Caco-2 (cell line): ENCODE measurements at regions not wholly inside any gene's neighbourhood (a gene's known extent, or its start where the extent isn't known, plus 50 kb on each side); places are given as distances from the start of the nearest gene placed in this dataset.

Experiments
- BruUV-seq: library from RNA; stranded (reverse); fragments of 400-500 nt; replicated peaks from 2 replicates; lab custom pipeline; 2021; lab: Mats Ljungman, UMichigan
- CTCF ChIA-PET: fragments of 300-600 bp; sonication (Branson Sonifier 250); formaldehyde crosslinking; loops from one replicate; lab custom pipeline; 2022; ENCODE audit warnings: antibody characterized with exemption; lab: Charles Lee
- POLR2A ChIA-PET: fragments of 300-600 bp; sonication (Branson Sonifier 250); formaldehyde crosslinking; loops from one replicate; lab custom pipeline; 2022; ENCODE audit warnings: antibody characterized with exemption; lab: Charles Lee
- DNase-seq, 2 experiments: peaks; one replicate each; pipeline versions ENCODE4 v3.0.0 to v3.0.0-alpha.2; 2020 to 2022
- H3K27me3 ChIP-seq: replicated peaks from 2 replicates; pipeline ENCODE4 v1.6.0; 2011; ENCODE audit warnings: low read length; ENCODE audit not compliant: control insufficient read depth, insufficient read depth
- H3K36me3 ChIP-seq: 2 replicates; pipeline ENCODE4 v1.5.1; 2011; ENCODE audit warnings: low read length; ENCODE audit not compliant: control insufficient read depth, insufficient read depth
- H3K4me1 ChIP-seq: fragments of 250-450 bp; sonication (Bioruptor Pico); 2 replicates; pipeline ENCODE4 v1.5.1; 2020; ENCODE audit warnings: mild to moderate bottlenecking
- H3K4me3 ChIP-seq: 2 replicates; pipeline ENCODE4 v1.5.1; 2011; ENCODE audit warnings: low read depth, mild to moderate bottlenecking, control low read depth, low read length
- H3K9me3 ChIP-seq: fragments of 250-450 bp; sonication (Bioruptor Pico); 2 replicates; pipeline ENCODE4 v1.5.1; 2020; ENCODE audit warnings: mild to moderate bottlenecking, moderate library complexity
- H3K27ac Mint-ChIP-seq: one replicate; pipeline ENCODE4 v1.8.0; 2022; ENCODE audit warnings: mixed read lengths; ENCODE audit not compliant: unreplicated experiment
- H3K27me3 Mint-ChIP-seq: one replicate; pipeline ENCODE4 v1.8.0; 2022; ENCODE audit warnings: mixed read lengths; ENCODE audit not compliant: insufficient read depth, unreplicated experiment
- H3K36me3 Mint-ChIP-seq: one replicate; pipeline ENCODE4 v1.8.0; 2022; ENCODE audit warnings: mild to moderate bottlenecking, mixed read lengths; ENCODE audit not compliant: insufficient read depth, unreplicated experiment
- H3K4me1 Mint-ChIP-seq: one replicate; pipeline ENCODE4 v1.8.0; 2022; ENCODE audit warnings: low read depth, mixed read lengths; ENCODE audit not compliant: unreplicated experiment
- H3K4me3 Mint-ChIP-seq: one replicate; pipeline ENCODE4 v1.8.0; 2022; ENCODE audit warnings: mild to moderate bottlenecking, moderate library complexity, mixed read lengths; ENCODE audit not compliant: unreplicated experiment
- H3K9me3 Mint-ChIP-seq: one replicate; pipeline ENCODE4 v1.8.0; 2022; ENCODE audit warnings: mixed read lengths; ENCODE audit not compliant: unreplicated experiment
- CTCF ChIP-seq, 2 experiments: fragments of 200-600 bp in 1 of 2; IDR thresholded peaks; 1 replicate in 1 of 2; 2 replicates in 1 of 2; pipeline versions ENCODE4 v1.5.1 to v1.8.0; 2011 to 2022; ENCODE audit warnings: antibody characterized with exemption in 1 of 2, control low read depth in 1 of 2, inconsistent platforms in 1 of 2, low read depth in 1 of 2, low read length in 1 of 2, mild to moderate bottlenecking in 1 of 2, moderate library complexity in 1 of 2; ENCODE audit not compliant: insufficient read depth in 1 of 2, severe bottlenecking in 1 of 2, unreplicated experiment in 1 of 2
- intact Hi-C: fragments of 100-400 bp; cut with micrococcal nuclease; formaldehyde crosslinking; loops from one replicate; pipeline ENCODE4 v1.10.0; 2022; ENCODE audit not compliant: unreplicated experiment

DNA sequence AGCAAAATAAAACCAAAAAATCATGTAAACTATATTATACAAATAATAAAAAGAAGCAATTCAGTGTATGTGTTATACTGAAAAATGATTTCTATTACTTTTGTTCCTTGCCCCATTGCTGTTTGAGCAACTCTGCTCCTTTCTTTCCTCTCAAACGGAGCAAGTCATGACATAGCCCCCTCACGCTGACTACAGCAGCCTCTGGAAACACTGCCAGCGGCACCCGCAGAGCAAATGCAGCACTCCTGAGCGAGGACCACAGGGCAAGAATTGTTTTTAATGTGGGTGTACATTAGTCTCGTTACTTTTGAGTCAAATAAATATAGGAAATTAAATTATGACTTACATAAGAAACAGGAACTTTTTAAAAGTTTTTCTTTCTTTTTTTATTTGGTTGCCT, 350.1 kb upstream of the HSF2 start:
- H3K4me3 Mint-ChIP-seq, result no peak overlapping the region
- DNase-seq, result no peak
- BruUV-seq, result no TSS peak

GRCh38 chr6:122050242-122050755, 349.2 kb upstream of the HSF2 start:
- no peak overlapping the region for H3K27ac Mint-ChIP-seq
- Histone ChIP-seq H3K27me3 (no peaks in the 10 kb centered on the region), H3K9me3 (no peaks in the 10 kb centered on the region), H3K4me1 (no peaks in the 10 kb centered on the region), H3K36me3 (no peaks in the 10 kb centered on the region), H3K4me3 (no peak overlapping the region)
- no peaks in the 10 kb centered on the region for H3K36me3 Mint-ChIP-seq
- no peak for TF ChIP-seq CTCF (IDR thresholded peaks at IDR 0.05; ENCODE audit: insufficient read depth in 1 of 2, low read depth in 1 of 2, low read length in 1 of 2, severe bottlenecking in 1 of 2, unreplicated experiment in 1 of 2)
- H3K4me1 Mint-ChIP-seq, result no peaks in the 10 kb centered on the region
- DNase-seq, result no peak
- ChIA-PET CTCF (no interaction called here), POLR2A (no interaction called here)
- no TSS peak for BruUV-seq
- H3K4me3 Mint-ChIP-seq, result no peak overlapping the region
- intact Hi-C loops, result no loop called here
- H3K27me3 Mint-ChIP-seq, result peaks cover 19% of the 10 kb centered on the region
- no peaks in the 10 kb centered on the region for H3K9me3 Mint-ChIP-seq

More for the DNA sequence above, 350.1 kb upstream of the HSF2 start:
- Mint-ChIP-seq H3K27me3 (peaks cover 14% of the 10 kb centered on the region), H3K36me3 (no peaks in the 10 kb centered on the region), H3K4me1 (no peaks in the 10 kb centered on the region), H3K27ac (no peak overlapping the region), H3K9me3 (no peaks in the 10 kb centered on the region)
- CTCF ChIA-PET, result no interaction called here
- no peaks in the 10 kb centered on the region for H3K36me3 ChIP-seq
- no peaks in the 10 kb centered on the region for H3K4me1 ChIP-seq
- POLR2A ChIA-PET, result no interaction called here
- no peaks in the 10 kb centered on the region for H3K9me3 ChIP-seq
- intact Hi-C loops, result loop anchor here (10.0 kb wide), 1 partner anchor 135 kb away; no protein-coding TSS in a partner anchor
- no peaks in the 10 kb centered on the region for H3K27me3 ChIP-seq
- no peak overlapping the region for H3K4me3 ChIP-seq
- no peak for TF ChIP-seq CTCF (IDR thresholded peaks at IDR 0.05; ENCODE audit: insufficient read depth in 1 of 2, low read depth in 1 of 2, low read length in 1 of 2, severe bottlenecking in 1 of 2, unreplicated experiment in 1 of 2)

DNA sequence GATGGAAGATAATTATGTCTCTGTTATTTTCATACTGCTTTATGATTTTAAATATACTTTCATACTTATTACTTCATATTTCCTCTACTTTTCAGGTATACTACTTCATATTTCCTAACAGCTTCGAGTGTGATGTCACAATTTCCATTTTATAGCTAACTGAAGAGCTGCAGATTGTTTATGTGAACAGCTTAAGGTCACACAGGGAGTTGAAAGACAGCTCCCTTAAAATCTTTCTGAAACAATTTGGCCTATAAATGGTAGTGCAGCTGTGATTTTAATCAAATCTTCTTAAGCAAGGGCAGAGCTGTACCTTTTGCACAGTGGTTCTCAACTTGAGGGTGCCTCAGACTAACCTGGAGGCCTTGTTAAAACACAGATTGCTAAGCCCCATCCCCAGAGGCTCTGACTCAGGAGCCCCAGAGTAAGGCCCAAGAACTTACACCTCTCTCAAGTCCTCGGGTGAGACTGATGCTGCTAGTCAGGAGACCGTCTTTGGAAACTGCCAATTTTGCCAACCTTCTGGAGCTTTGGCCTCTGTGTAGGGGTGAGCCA, 347.0 kb upstream of the HSF2 start:
- Histone ChIP-seq H3K36me3 (no peaks in the 10 kb centered on the region), H3K4me3 (no peak overlapping the region), H3K9me3 (no peaks in the 10 kb centered on the region), H3K27me3 (no peaks in the 10 kb centered on the region), H3K4me1 (no peaks in the 10 kb centered on the region)
- BruUV-seq, result no TSS peak
- ChIA-PET CTCF (no interaction called here), POLR2A (no interaction called here)
- no peak overlapping the region for H3K27ac Mint-ChIP-seq
- no peak overlapping the region for H3K4me3 Mint-ChIP-seq
- no peaks in the 10 kb centered on the region for H3K36me3 Mint-ChIP-seq
- H3K9me3 Mint-ChIP-seq, result no peaks in the 10 kb centered on the region
- no peak for TF ChIP-seq CTCF (IDR thresholded peaks at IDR 0.05; ENCODE audit: insufficient read depth in 1 of 2, low read depth in 1 of 2, low read length in 1 of 2, severe bottlenecking in 1 of 2, unreplicated experiment in 1 of 2)
- H3K27me3 Mint-ChIP-seq, result peaks cover 25% of the 10 kb centered on the region
- H3K4me1 Mint-ChIP-seq, result no peaks in the 10 kb centered on the region
- no peak for DNase-seq
- intact Hi-C loops, result no loop called here
